ENCODE measurements at regions not wholly inside any gene's neighbourhood (a gene's known extent, or its start where the extent isn't known, plus 50 kb on each side); places are given as distances from the start of the nearest gene placed in this dataset.

- H3K36me3 Mint-ChIP-seq (ENCODE audit: unreplicated experiment): peaks cover 4% of the 10 kb centered on the region
- TF ChIP-seq CTCF (IDR thresholded peaks at IDR 0.05; ENCODE audit: partially characterized antibody, unreplicated experiment): no peak
- no peaks in the 10 kb centered on the region for H3K27me3 Mint-ChIP-seq (ENCODE audit: unreplicated experiment)
- no peak overlapping the region for H3K4me3 Mint-ChIP-seq (ENCODE audit: unreplicated experiment)
- no peaks in the 10 kb centered on the region for H3K4me1 Mint-ChIP-seq (ENCODE audit: low read depth, unreplicated experiment)
- no peaks in the 10 kb centered on the region for H3K9me3 Mint-ChIP-seq (ENCODE audit: unreplicated experiment)
- DNase-seq: no peak
- no peak overlapping the region for H3K27ac Mint-ChIP-seq (ENCODE audit: unreplicated experiment)
Observed at GRCh38 chr2:66340521-66340920, 94.4 kb upstream of the MEIS1 start.

GRCh38 chr2:66334237-66335029 lies 100.5 kb upstream of the MEIS1 start:
- H3K4me3 Mint-ChIP-seq (ENCODE audit: unreplicated experiment): no peak overlapping the region
- H3K27me3 Mint-ChIP-seq (ENCODE audit: unreplicated experiment): no peaks in the 10 kb centered on the region
- peaks cover 6% of the 10 kb centered on the region for H3K4me1 Mint-ChIP-seq (ENCODE audit: low read depth, unreplicated experiment)
- H3K36me3 Mint-ChIP-seq (ENCODE audit: unreplicated experiment): no peaks in the 10 kb centered on the region
- H3K27ac Mint-ChIP-seq (ENCODE audit: unreplicated experiment): no peak overlapping the region
- no peaks in the 10 kb centered on the region for H3K9me3 Mint-ChIP-seq (ENCODE audit: unreplicated experiment)
- DNase-seq: no peak
- no peak for TF ChIP-seq CTCF (IDR thresholded peaks at IDR 0.05; ENCODE audit: partially characterized antibody, unreplicated experiment)

- no peak overlapping the region for H3K4me3 Mint-ChIP-seq (ENCODE audit: unreplicated experiment)
- no peak for TF ChIP-seq CTCF (IDR thresholded peaks at IDR 0.05; ENCODE audit: partially characterized antibody, unreplicated experiment)
- no peaks in the 10 kb centered on the region for H3K27me3 Mint-ChIP-seq (ENCODE audit: unreplicated experiment)
- peaks cover 16% of the 10 kb centered on the region for H3K4me1 Mint-ChIP-seq (ENCODE audit: low read depth, unreplicated experiment)
- H3K36me3 Mint-ChIP-seq (ENCODE audit: unreplicated experiment): no peaks in the 10 kb centered on the region
- no peak for DNase-seq
- H3K9me3 Mint-ChIP-seq (ENCODE audit: unreplicated experiment): no peaks in the 10 kb centered on the region
- H3K27ac Mint-ChIP-seq (ENCODE audit: unreplicated experiment): no peak overlapping the region
Observed at GRCh38 chr2:66331176-66331575, 103.7 kb upstream of the MEIS1 start.

- H3K36me3 Mint-ChIP-seq (ENCODE audit: unreplicated experiment): no peaks in the 10 kb centered on the region
- no peaks in the 10 kb centered on the region for H3K9me3 Mint-ChIP-seq (ENCODE audit: unreplicated experiment)
- no peak for TF ChIP-seq CTCF (IDR thresholded peaks at IDR 0.05; ENCODE audit: partially characterized antibody, unreplicated experiment)
- H3K27me3 Mint-ChIP-seq (ENCODE audit: unreplicated experiment): no peaks in the 10 kb centered on the region
- no peak overlapping the region for H3K4me3 Mint-ChIP-seq (ENCODE audit: unreplicated experiment)
- peaks cover 29% of the 10 kb centered on the region for H3K4me1 Mint-ChIP-seq (ENCODE audit: low read depth, unreplicated experiment)
- H3K27ac Mint-ChIP-seq (ENCODE audit: unreplicated experiment): no peak overlapping the region
- no peak for DNase-seq
Observed at GRCh38 chr2:66329081-66329605, 105.8 kb upstream of the MEIS1 start.

GRCh38 chr2:66327066-66327740 lies 107.7 kb upstream of the MEIS1 start:
- H3K4me1 Mint-ChIP-seq (ENCODE audit: low read depth, unreplicated experiment): peaks cover 46% of the 10 kb centered on the region
- no peaks in the 10 kb centered on the region for H3K36me3 Mint-ChIP-seq (ENCODE audit: unreplicated experiment)
- H3K4me3 Mint-ChIP-seq (ENCODE audit: unreplicated experiment): no peak overlapping the region
- peaks cover 8% of the 10 kb centered on the region for H3K27me3 Mint-ChIP-seq (ENCODE audit: unreplicated experiment)
- peaks cover 8% of the 10 kb centered on the region for H3K9me3 Mint-ChIP-seq (ENCODE audit: unreplicated experiment)
- no peak for TF ChIP-seq CTCF (IDR thresholded peaks at IDR 0.05; ENCODE audit: partially characterized antibody, unreplicated experiment)
- no peak for DNase-seq
- no peak overlapping the region for H3K27ac Mint-ChIP-seq (ENCODE audit: unreplicated experiment)

All from glutamatergic neuron (in vitro differentiated cells).